Adrenal gland (tissue), 5 donors: ENCODE measurements at regions not wholly inside any gene's neighbourhood (a gene's known extent, or its start where the extent isn't known, plus 50 kb on each side); places are given as distances from the start of the nearest gene placed in this dataset.

ENCODE experiments used
- CTCF ChIP-seq, 6 experiments: fragments of 450-650 bp in 4 of 6; fragments of 200-600 bp in 2 of 6; sonication (generic) in 1 of 6; IDR thresholded peaks; 1 replicate in 5 of 6; 2 replicates in 1 of 6; pipeline versions ENCODE4 v1.5.1 to v1.8.0; 2016 to 2021; ENCODE audit warnings: antibody characterized with exemption in 6 of 6, mild to moderate bottlenecking in 2 of 6, moderate library complexity in 1 of 6
- POLR2A ChIP-seq, 2 donors: fragments of 450-650 bp; IDR thresholded peaks; one replicate each; pipeline ENCODE4 v1.6.1; 2017; ENCODE audit warnings: antibody characterized with exemption in 2 of 2, mild to moderate bottlenecking in 2 of 2, moderate library complexity in 1 of 2
- donor health status: DM: no; HTN: no; CAD: no.

- TF ChIP-seq POLR2A (IDR thresholded peaks at IDR 0.05) (no peak), CTCF (IDR thresholded peaks at IDR 0.05) (no peak)
Observed at GRCh38 chr17:54257440-54257839, 434.7 kb downstream of the KIF2B start.
